ENCODE measurements at regions not wholly inside any gene's neighbourhood (a gene's known extent, or its start where the extent isn't known, plus 50 kb on each side); places are given as distances from the start of the nearest gene placed in this dataset.

DNA sequence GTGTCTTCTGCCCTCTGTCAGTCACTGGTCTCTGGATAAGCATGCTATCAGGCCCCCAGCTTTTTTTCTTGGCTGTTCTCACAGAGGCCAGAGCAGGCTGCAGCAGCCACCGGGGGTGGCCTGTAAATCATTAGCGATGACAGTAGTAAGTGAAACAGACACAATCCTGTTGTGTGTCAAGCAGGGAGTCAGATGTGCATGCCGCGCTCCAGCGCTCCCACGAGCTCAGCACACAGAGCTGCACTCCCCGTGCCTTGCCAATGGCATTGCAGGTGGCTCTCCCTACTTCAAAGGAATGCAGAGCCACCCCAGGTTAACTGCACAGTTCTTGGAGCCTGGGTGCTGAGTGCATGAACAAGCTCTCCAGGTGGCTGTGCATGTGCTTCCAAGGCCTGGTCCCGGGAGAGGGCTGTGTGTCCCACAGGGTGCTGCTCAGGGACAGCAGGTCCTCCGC, 226.1 kb downstream of the GLRX3 start:
- Histone ChIP-seq H3K9ac (ENCODE audit: low read depth, low read length) (no peak overlapping the region), H3K36me3 (ENCODE audit: control insufficient read depth, insufficient read depth, low read length) (no peaks in the 10 kb centered on the region), H3K4me3 (ENCODE audit: low read depth, low read length) (no peak overlapping the region), H3K4me1 (ENCODE audit: control insufficient read depth, insufficient read depth, low read length) (no peaks in the 10 kb centered on the region), H3K9me3 (ENCODE audit: control insufficient read depth, insufficient read depth, low read length) (no peaks in the 10 kb centered on the region), H3K27me3 (ENCODE audit: control insufficient read depth, insufficient read depth, low read length) (no peaks in the 10 kb centered on the region)

DNA sequence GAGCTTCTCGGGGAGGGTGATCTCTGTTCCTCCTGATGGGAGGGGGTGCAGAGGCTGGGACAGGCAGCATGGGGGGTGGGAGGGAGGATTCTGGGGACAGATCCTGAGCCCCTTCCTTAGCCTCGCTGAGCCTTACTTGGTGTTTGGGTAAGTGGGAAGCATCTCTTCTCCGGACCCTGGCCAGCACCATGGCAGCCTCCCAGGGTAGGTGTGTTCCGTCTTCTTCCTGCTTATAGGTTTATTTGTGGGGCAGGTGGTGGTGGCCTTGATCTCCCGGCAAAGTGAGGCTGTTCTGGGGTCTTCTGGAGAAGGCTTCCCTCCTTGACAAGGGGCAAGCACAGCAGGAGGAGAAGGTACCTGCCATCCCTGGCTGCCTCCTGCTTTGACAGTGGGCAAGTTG, 226.9 kb downstream of the GLRX3 start:
- no peaks in the 10 kb centered on the region for H3K9me3 ChIP-seq (ENCODE audit: control insufficient read depth, insufficient read depth, low read length)
- no peak overlapping the region for H3K9ac ChIP-seq (ENCODE audit: low read depth, low read length)
- H3K27me3 ChIP-seq (ENCODE audit: control insufficient read depth, insufficient read depth, low read length), result no peaks in the 10 kb centered on the region
- no peaks in the 10 kb centered on the region for H3K36me3 ChIP-seq (ENCODE audit: control insufficient read depth, insufficient read depth, low read length)
- no peaks in the 10 kb centered on the region for H3K4me1 ChIP-seq (ENCODE audit: control insufficient read depth, insufficient read depth, low read length)
- H3K4me3 ChIP-seq (ENCODE audit: low read depth, low read length), result no peak overlapping the region

DNA sequence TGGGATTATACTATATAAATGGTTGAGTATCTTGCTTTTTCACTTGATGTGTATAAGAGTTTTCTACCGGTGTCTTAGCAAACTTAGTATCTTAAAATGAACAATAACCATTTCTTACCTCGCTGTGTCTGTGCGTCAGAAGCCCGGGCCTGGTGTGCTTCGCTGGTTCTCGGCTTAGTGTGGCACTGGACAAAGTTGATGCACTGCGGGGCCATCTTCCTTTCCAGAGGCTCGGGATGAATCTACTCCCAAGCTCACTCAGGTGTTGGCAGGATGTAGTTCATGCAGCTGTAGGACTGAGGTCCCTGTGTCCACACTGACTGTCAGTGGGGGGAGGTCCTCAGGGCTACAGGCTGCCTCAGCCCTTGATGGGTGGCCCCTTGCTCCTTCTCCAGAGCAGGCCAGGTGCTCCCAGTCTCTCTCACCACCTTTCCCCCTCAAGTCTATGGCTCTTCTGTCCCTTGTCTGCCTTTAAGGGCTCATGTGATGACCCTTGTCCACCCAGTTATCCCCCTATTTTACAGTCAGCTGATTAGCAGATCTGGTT, 227.8 kb downstream of the GLRX3 start:
- Histone ChIP-seq H3K9me3 (ENCODE audit: control insufficient read depth, insufficient read depth, low read length) (no peaks in the 10 kb centered on the region), H3K4me3 (ENCODE audit: low read depth, low read length) (no peak overlapping the region), H3K36me3 (ENCODE audit: control insufficient read depth, insufficient read depth, low read length) (no peaks in the 10 kb centered on the region), H3K27me3 (ENCODE audit: control insufficient read depth, insufficient read depth, low read length) (no peaks in the 10 kb centered on the region), H3K4me1 (ENCODE audit: control insufficient read depth, insufficient read depth, low read length) (no peaks in the 10 kb centered on the region), H3K9ac (ENCODE audit: low read depth, low read length) (no peak overlapping the region)

- H3K9ac ChIP-seq (ENCODE audit: low read depth, low read length), result no peak overlapping the region
- H3K9me3 ChIP-seq (ENCODE audit: control insufficient read depth, insufficient read depth, low read length), result no peaks in the 10 kb centered on the region
- no peaks in the 10 kb centered on the region for H3K4me1 ChIP-seq (ENCODE audit: control insufficient read depth, insufficient read depth, low read length)
These were observed 228.6 kb downstream of the GLRX3 start for GRCh38 chr10:130364631-130365411.

GRCh38 chr10:130368761-130369560, 232.8 kb downstream of the GLRX3 start:
- H3K4me3 ChIP-seq (ENCODE audit: low read depth, low read length), result no peak overlapping the region
- no peaks in the 10 kb centered on the region for H3K9me3 ChIP-seq (ENCODE audit: control insufficient read depth, insufficient read depth, low read length)
- no peak overlapping the region for H3K9ac ChIP-seq (ENCODE audit: low read depth, low read length)
- no peaks in the 10 kb centered on the region for H3K27me3 ChIP-seq (ENCODE audit: control insufficient read depth, insufficient read depth, low read length)
- H3K4me1 ChIP-seq (ENCODE audit: control insufficient read depth, insufficient read depth, low read length), result no peaks in the 10 kb centered on the region
- H3K36me3 ChIP-seq (ENCODE audit: control insufficient read depth, insufficient read depth, low read length), result no peaks in the 10 kb centered on the region

More at GRCh38 chr10:130364631-130365411, 228.6 kb downstream of the GLRX3 start:
- H3K36me3 ChIP-seq (ENCODE audit: control insufficient read depth, insufficient read depth, low read length), result no peaks in the 10 kb centered on the region
- H3K4me3 ChIP-seq (ENCODE audit: low read depth, low read length), result no peak overlapping the region
- H3K27me3 ChIP-seq (ENCODE audit: control insufficient read depth, insufficient read depth, low read length), result no peaks in the 10 kb centered on the region

DNA sequence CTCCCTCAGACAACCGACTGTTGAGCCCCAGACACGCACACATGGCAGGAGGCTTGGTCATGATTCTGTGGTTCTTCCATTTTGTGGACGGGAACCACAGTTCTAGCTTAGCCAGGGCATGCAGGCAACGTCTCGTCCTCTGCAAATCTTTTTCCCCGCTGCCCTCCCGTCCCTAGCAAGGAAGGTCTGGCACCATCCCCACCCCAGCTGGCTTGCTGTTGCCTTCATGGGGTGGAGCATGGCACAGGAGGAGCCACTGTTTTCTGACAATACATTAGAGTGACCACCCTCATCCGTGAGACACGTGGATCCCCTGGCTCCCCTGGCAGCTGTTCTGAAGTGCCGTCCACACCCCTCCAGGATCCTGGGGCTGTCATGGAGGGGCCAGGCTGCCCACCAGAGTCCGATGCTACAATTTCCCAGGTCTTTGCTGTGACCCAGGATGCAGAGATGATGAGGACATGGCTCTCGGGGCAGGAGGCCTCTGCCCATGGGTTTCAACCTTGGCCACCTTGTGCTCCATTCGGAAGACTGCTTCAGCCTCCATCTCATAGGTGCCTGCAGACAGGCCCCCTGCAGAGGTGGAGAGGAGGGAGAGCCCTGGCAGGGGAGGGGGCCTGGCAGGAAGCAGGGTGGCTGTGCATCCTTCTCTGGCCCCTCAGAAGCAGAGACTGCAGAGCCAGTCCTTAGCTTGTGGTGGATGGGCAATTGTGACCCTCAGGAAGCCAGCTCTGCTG, 233.6 kb downstream of the GLRX3 start:
- H3K4me1 ChIP-seq (ENCODE audit: control insufficient read depth, insufficient read depth, low read length), result no peaks in the 10 kb centered on the region
- no peak overlapping the region for H3K4me3 ChIP-seq (ENCODE audit: low read depth, low read length)
- no peaks in the 10 kb centered on the region for H3K27me3 ChIP-seq (ENCODE audit: control insufficient read depth, insufficient read depth, low read length)
- H3K9me3 ChIP-seq (ENCODE audit: control insufficient read depth, insufficient read depth, low read length), result no peaks in the 10 kb centered on the region
- H3K9ac ChIP-seq (ENCODE audit: low read depth, low read length), result no peak overlapping the region
- no peaks in the 10 kb centered on the region for H3K36me3 ChIP-seq (ENCODE audit: control insufficient read depth, insufficient read depth, low read length)

- no peaks in the 10 kb centered on the region for H3K4me1 ChIP-seq (ENCODE audit: control insufficient read depth, insufficient read depth, low read length)
- H3K4me3 ChIP-seq (ENCODE audit: low read depth, low read length), result no peak overlapping the region
- H3K27me3 ChIP-seq (ENCODE audit: control insufficient read depth, insufficient read depth, low read length), result no peaks in the 10 kb centered on the region
- H3K36me3 ChIP-seq (ENCODE audit: control insufficient read depth, insufficient read depth, low read length), result no peaks in the 10 kb centered on the region
- no peaks in the 10 kb centered on the region for H3K9me3 ChIP-seq (ENCODE audit: control insufficient read depth, insufficient read depth, low read length)
- H3K9ac ChIP-seq (ENCODE audit: low read depth, low read length), result no peak overlapping the region
These were observed 234.5 kb downstream of the GLRX3 start for GRCh38 chr10:130370721-130371120.

- no peak overlapping the region for H3K4me3 ChIP-seq (ENCODE audit: low read depth, low read length)
- no peak overlapping the region for H3K9ac ChIP-seq (ENCODE audit: low read depth, low read length)
- no peaks in the 10 kb centered on the region for H3K4me1 ChIP-seq (ENCODE audit: control insufficient read depth, insufficient read depth, low read length)
- H3K27me3 ChIP-seq (ENCODE audit: control insufficient read depth, insufficient read depth, low read length), result no peaks in the 10 kb centered on the region
- no peaks in the 10 kb centered on the region for H3K9me3 ChIP-seq (ENCODE audit: control insufficient read depth, insufficient read depth, low read length)
- H3K36me3 ChIP-seq (ENCODE audit: control insufficient read depth, insufficient read depth, low read length), result no peaks in the 10 kb centered on the region
These were observed 235.0 kb downstream of the GLRX3 start for GRCh38 chr10:130371156-130371555.

- H3K4me3 ChIP-seq (ENCODE audit: low read depth, low read length), result no peak overlapping the region
- H3K9me3 ChIP-seq (ENCODE audit: control insufficient read depth, insufficient read depth, low read length), result no peaks in the 10 kb centered on the region
- no peaks in the 10 kb centered on the region for H3K36me3 ChIP-seq (ENCODE audit: control insufficient read depth, insufficient read depth, low read length)
- H3K9ac ChIP-seq (ENCODE audit: low read depth, low read length), result no peak overlapping the region
- no peaks in the 10 kb centered on the region for H3K4me1 ChIP-seq (ENCODE audit: control insufficient read depth, insufficient read depth, low read length)
- H3K27me3 ChIP-seq (ENCODE audit: control insufficient read depth, insufficient read depth, low read length), result no peaks in the 10 kb centered on the region
These were observed 235.5 kb downstream of the GLRX3 start for GRCh38 chr10:130371666-130372065.

GRCh38 chr10:130372222-130372621, 236.0 kb downstream of the GLRX3 start:
- no peaks in the 10 kb centered on the region for H3K36me3 ChIP-seq (ENCODE audit: control insufficient read depth, insufficient read depth, low read length)
- H3K4me1 ChIP-seq (ENCODE audit: control insufficient read depth, insufficient read depth, low read length), result no peaks in the 10 kb centered on the region
- no peaks in the 10 kb centered on the region for H3K27me3 ChIP-seq (ENCODE audit: control insufficient read depth, insufficient read depth, low read length)
- H3K4me3 ChIP-seq (ENCODE audit: low read depth, low read length), result no peak overlapping the region
- H3K9ac ChIP-seq (ENCODE audit: low read depth, low read length), result no peak overlapping the region
- H3K9me3 ChIP-seq (ENCODE audit: control insufficient read depth, insufficient read depth, low read length), result no peaks in the 10 kb centered on the region

GRCh38 chr10:130372866-130373265, 236.7 kb downstream of the GLRX3 start:
- Histone ChIP-seq H3K4me3 (ENCODE audit: low read depth, low read length) (no peak overlapping the region), H3K36me3 (ENCODE audit: control insufficient read depth, insufficient read depth, low read length) (no peaks in the 10 kb centered on the region), H3K9ac (ENCODE audit: low read depth, low read length) (no peak overlapping the region), H3K27me3 (ENCODE audit: control insufficient read depth, insufficient read depth, low read length) (no peaks in the 10 kb centered on the region), H3K4me1 (ENCODE audit: control insufficient read depth, insufficient read depth, low read length) (no peaks in the 10 kb centered on the region), H3K9me3 (ENCODE audit: control insufficient read depth, insufficient read depth, low read length) (no peaks in the 10 kb centered on the region)
